ENCODE measurements at regions not wholly inside any gene's neighbourhood (a gene's known extent, or its start where the extent isn't known, plus 50 kb on each side); places are given as distances from the start of the nearest gene placed in this dataset.

DNA sequence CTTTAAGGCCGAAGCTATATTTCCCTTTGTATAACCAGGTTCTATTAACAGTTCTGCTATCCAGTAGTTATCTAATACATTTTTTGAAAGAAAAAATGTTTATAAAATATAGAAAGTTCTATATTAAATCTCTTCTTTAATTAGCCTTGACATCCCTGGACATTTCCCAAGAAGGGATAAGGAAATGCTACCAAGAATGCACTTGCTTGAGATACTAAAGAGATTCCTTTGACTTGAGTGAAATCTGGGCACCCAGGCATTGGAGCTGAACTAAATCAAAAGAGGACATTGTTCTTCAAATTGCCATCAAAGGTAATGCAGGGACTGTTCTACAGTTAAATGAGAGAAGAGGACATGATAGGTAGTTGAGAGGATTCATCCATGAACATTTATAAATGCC lies 535.9 kb upstream of the FAT3 start:
- TF ChIP-seq CREB1 (IDR thresholded peaks at IDR 0.05; ENCODE audit: low read depth) (no peak), YY1 (IDR thresholded peaks at IDR 0.05; ENCODE audit: low read depth) (no peak), TCF12 (IDR thresholded peaks at IDR 0.05; ENCODE audit: low read depth) (no peak), MAX (IDR thresholded peaks at IDR 0.05) (no peak), EP300 (IDR thresholded peaks at IDR 0.05; ENCODE audit: borderline replicate concordance) (no peak), TAF1 (IDR thresholded peaks at IDR 0.05; ENCODE audit: low read depth) (no peak), CEBPB (IDR thresholded peaks at IDR 0.05) (no peak), REST (IDR thresholded peaks at IDR 0.05; ENCODE audit: low read depth) (no peak), ZBTB7A (IDR thresholded peaks at IDR 0.05; ENCODE audit: low read depth) (no peak), FOXM1 (IDR thresholded peaks at IDR 0.05; ENCODE audit: borderline replicate concordance, low read depth) (no peak), RAD21 (IDR thresholded peaks at IDR 0.05; ENCODE audit: low read depth) (no peak), NFIC (IDR thresholded peaks at IDR 0.05) (no peak)

Data from Ishikawa (cell line).